HEK293 (cell line): ENCODE measurements at regions not wholly inside any gene's neighbourhood (a gene's known extent, or its start where the extent isn't known, plus 50 kb on each side); places are given as distances from the start of the nearest gene placed in this dataset.

ENCODE experiments used
- CTCF ChIA-PET: fragments of 350-600 bp; formaldehyde crosslinking; extraction: SDS; loops from one replicate; lab custom pipeline; 2021; ENCODE audit warnings: antibody characterized with exemption; lab: Yijun Ruan, JAX
- POLR2A ChIA-PET: fragments of 300-600 bp; formaldehyde crosslinking; extraction: SDS; loops from one replicate; lab custom pipeline; 2020; ENCODE audit warnings: antibody characterized with exemption, inconsistent platforms; lab: Yijun Ruan, JAX
- H3K27ac ChIP-seq: fragments of 200-500 bp; sonication (Bioruptor generic); 2 replicates; pipeline ENCODE4 v1.5.1; 2014; ENCODE audit warnings: low read depth, low read length, control low read depth, inconsistent platforms; ENCODE audit errors: extremely low read depth
- H3K36me3 ChIP-seq, 2 experiments: fragments of 200-500 bp in 1 of 2; sonication (Bioruptor generic) in 1 of 2; 1 replicate in 1 of 2; 2 replicates in 1 of 2; pipeline ENCODE4 v1.5.1; 2014 to 2017; ENCODE audit warnings: inconsistent platforms in 2 of 2, low read length in 2 of 2; ENCODE audit not compliant: control insufficient read depth in 2 of 2, insufficient read depth in 1 of 2
- H3K4me1 ChIP-seq: fragments of 200-500 bp; sonication (Bioruptor generic); 2 replicates; pipeline ENCODE4 v1.5.1; 2014; ENCODE audit warnings: mild to moderate bottlenecking, low read length, inconsistent platforms; ENCODE audit not compliant: control insufficient read depth, insufficient read depth
- H3K4me3 ChIP-seq: 2 replicates; pipeline ENCODE4 v1.5.1; 2011; ENCODE audit warnings: low read depth, mild to moderate bottlenecking, control low read depth, low read length, moderate library complexity
- H3K9me3 ChIP-seq: fragments of 200-500 bp; sonication (Bioruptor generic); 2 replicates; pipeline ENCODE4 v1.5.1; 2014; ENCODE audit warnings: low read depth, low read length, inconsistent platforms; ENCODE audit not compliant: control insufficient read depth, insufficient read depth
- BCL6B ChIP-seq: fragments of 450-650 bp; formaldehyde crosslinking; IDR thresholded peaks from 2 replicates; pipeline ENCODE4 v1.5.1; 2017; ENCODE audit warnings: missing biosample characterization, missing genetic modification characterization
- GLI4 ChIP-seq: fragments of 450-650 bp; formaldehyde crosslinking; IDR thresholded peaks from 2 replicates; pipeline ENCODE4 v1.5.1; 2016; ENCODE audit warnings: missing biosample characterization, missing genetic modification characterization
- HOXD13 ChIP-seq: sonication (generic); formaldehyde crosslinking; IDR thresholded peaks from 2 replicates; pipeline ENCODE4 v1.8.0; 2022; ENCODE audit warnings: missing genetic modification reagents, borderline replicate concordance
- KLF8 ChIP-seq: fragments of 450-650 bp; formaldehyde crosslinking; IDR thresholded peaks from 2 replicates; pipeline ENCODE4 v1.5.1; 2016; ENCODE audit warnings: missing biosample characterization, missing genetic modification characterization
- PRDM1 ChIP-seq: fragments of 450-650 bp; formaldehyde crosslinking; IDR thresholded peaks from 2 replicates; pipeline ENCODE4; 2016; ENCODE audit warnings: missing biosample characterization, missing genetic modification characterization
- RBAK ChIP-seq: fragments of 450-650 bp; formaldehyde crosslinking; IDR thresholded peaks from 2 replicates; pipeline ENCODE4 v1.5.1; 2016; ENCODE audit warnings: missing biosample characterization, missing genetic modification characterization
- ZBTB7A ChIP-seq: fragments of 450-650 bp; formaldehyde crosslinking; IDR thresholded peaks from 2 replicates; pipeline ENCODE4 v1.5.1; 2016; ENCODE audit warnings: low read depth, missing biosample characterization, missing genetic modification characterization
- ZFP3 ChIP-seq: fragments of 450-650 bp; formaldehyde crosslinking; IDR thresholded peaks from 2 replicates; pipeline ENCODE4 v1.5.1; 2016; ENCODE audit warnings: low read depth, missing biosample characterization, missing genetic modification characterization
- ZFP41 ChIP-seq: fragments of 450-650 bp; formaldehyde crosslinking; IDR thresholded peaks from 2 replicates; pipeline ENCODE4 v1.5.1; 2016; ENCODE audit warnings: missing biosample characterization, missing genetic modification characterization, borderline replicate concordance
- ZIC2 ChIP-seq: fragments of 450-650 bp; formaldehyde crosslinking; IDR thresholded peaks from 2 replicates; pipeline ENCODE4 v1.5.1; 2016; ENCODE audit warnings: missing biosample characterization, missing genetic modification characterization
- ZNF155 ChIP-seq: fragments of 450-650 bp; formaldehyde crosslinking; IDR thresholded peaks from 2 replicates; pipeline ENCODE4 v1.5.1; 2016; ENCODE audit warnings: missing biosample characterization, missing genetic modification characterization
- ZNF16 ChIP-seq: fragments of 450-650 bp; formaldehyde crosslinking; IDR thresholded peaks from 2 replicates; pipeline ENCODE4 v1.5.1; 2016; ENCODE audit warnings: low read depth, missing biosample characterization, missing genetic modification characterization
- ZNF184 ChIP-seq: fragments of 450-650 bp; IDR thresholded peaks from 2 replicates; pipeline ENCODE4 v1.5.1; 2018; ENCODE audit warnings: missing biosample characterization, mild to moderate bottlenecking, missing genetic modification characterization
- ZNF223 ChIP-seq: fragments of 450-650 bp; formaldehyde crosslinking; IDR thresholded peaks from 2 replicates; pipeline ENCODE4 v1.5.1; 2016; ENCODE audit warnings: missing biosample characterization, missing genetic modification characterization
- ZNF26 ChIP-seq: fragments of 450-650 bp; formaldehyde crosslinking; IDR thresholded peaks from 2 replicates; pipeline ENCODE4 v1.5.1; 2016; ENCODE audit warnings: missing biosample characterization, missing genetic modification characterization
- ZNF324 ChIP-seq: fragments of 450-650 bp; formaldehyde crosslinking; IDR thresholded peaks from 2 replicates; pipeline ENCODE4 v1.5.1; 2016; ENCODE audit warnings: missing biosample characterization, missing genetic modification characterization
- ZNF555 ChIP-seq: fragments of 450-650 bp; formaldehyde crosslinking; conservative IDR thresholded peaks from 2 replicates; pipeline ENCODE4 v1.5.1; 2017; ENCODE audit warnings: missing biosample characterization, mild to moderate bottlenecking, missing genetic modification characterization, inconsistent platforms
- ZNF626 ChIP-seq: fragments of 450-650 bp; sonication (Bioruptor Pico); formaldehyde crosslinking; IDR thresholded peaks from 2 replicates; pipeline ENCODE4 v1.5.1; 2018; ENCODE audit warnings: missing biosample characterization, missing genetic modification characterization, inconsistent platforms
- ZNF777 ChIP-seq: fragments of 450-650 bp; formaldehyde crosslinking; IDR thresholded peaks from 2 replicates; pipeline ENCODE4 v1.5.1; 2017; ENCODE audit warnings: missing biosample characterization, missing genetic modification characterization, borderline replicate concordance
- ZNF785 ChIP-seq: fragments of 450-650 bp; formaldehyde crosslinking; IDR thresholded peaks from 2 replicates; pipeline ENCODE4 v1.5.1; 2016; ENCODE audit warnings: missing biosample characterization, missing genetic modification characterization
- TF ChIP-seq, protein P1 (sequence below): fragments of 450-650 bp; formaldehyde crosslinking; IDR thresholded peaks from 2 replicates; pipeline ENCODE4 v1.5.1; 2016; ENCODE audit warnings: missing biosample characterization, missing genetic modification characterization, borderline replicate concordance

GRCh38 chr1:185427776-185428175 is 110.7 kb upstream of the IVNS1ABP start:
- Histone ChIP-seq H3K9me3 (no peaks in the 10 kb centered on the region), H3K36me3 (no peaks in the 10 kb centered on the region), H3K4me3 (no peak overlapping the region), H3K4me1 (no peaks in the 10 kb centered on the region), H3K27ac (no peak overlapping the region)
- ChIA-PET POLR2A (no interaction called here), CTCF (interaction anchor here (1.5 kb wide), 1 partner anchor 168 kb away, joined by 3 read pairs; no protein-coding TSS in a partner anchor)
- TF ChIP-seq ZNF16 (tag by site-specific recombination), result no peak
- no peak for TF ChIP-seq ZNF184 (tag by site-specific recombination)
- TF ChIP-seq ZNF785 (tag by site-specific recombination), result no peak
- TF ChIP-seq RBAK, result no peak
- TF ChIP-seq ZNF324, result no peak
- no peak for TF ChIP-seq ZNF155 (tag by site-specific recombination)
- TF ChIP-seq ZNF555 (tag by site-specific recombination), result no peak
- no peak for TF ChIP-seq ZNF626 (tag by site-specific recombination)
- no peak for TF ChIP-seq ZBTB7A (tag by site-specific recombination)

DNA sequence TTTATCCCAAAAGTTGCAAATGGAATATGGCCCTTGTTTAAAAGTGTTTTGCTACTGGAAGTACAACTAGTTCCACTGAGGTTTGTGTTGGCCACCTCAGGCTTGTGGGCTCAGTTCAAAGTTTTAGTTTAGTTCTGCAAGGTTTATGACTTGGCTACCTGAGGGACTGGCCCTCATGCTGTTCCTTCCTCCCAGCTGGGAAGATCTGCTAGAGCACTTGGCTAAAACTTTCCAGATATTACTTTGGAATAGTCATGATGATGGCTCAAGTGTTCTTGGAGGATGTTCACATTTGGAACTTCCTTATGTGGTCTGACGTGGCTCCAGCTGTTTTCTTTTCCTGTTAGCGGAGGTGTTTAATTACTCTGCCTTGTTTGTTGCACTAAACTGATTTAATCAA is 110.2 kb upstream of the IVNS1ABP start:
- no peaks in the 10 kb centered on the region for H3K4me1 ChIP-seq
- no peak overlapping the region for H3K4me3 ChIP-seq
- POLR2A ChIA-PET, result no interaction called here
- TF ChIP-seq ZFP41 (tag by site-specific recombination) (no peak), PRDM1 (no peak), BCL6B (tag by site-specific recombination) (no peak), ZNF777 (tag by site-specific recombination) (no peak), ZNF223 (tag by site-specific recombination) (no peak), KLF8 (no peak), ZIC2 (tag by site-specific recombination) (no peak), ZNF26 (tag by site-specific recombination) (no peak), ZFP3 (tag by site-specific recombination) (no peak), HOXD13 (CRISPR knock-in tag) (no peak), GLI4 (tag by site-specific recombination) (no peak)
- TF ChIP-seq, protein P1, sequence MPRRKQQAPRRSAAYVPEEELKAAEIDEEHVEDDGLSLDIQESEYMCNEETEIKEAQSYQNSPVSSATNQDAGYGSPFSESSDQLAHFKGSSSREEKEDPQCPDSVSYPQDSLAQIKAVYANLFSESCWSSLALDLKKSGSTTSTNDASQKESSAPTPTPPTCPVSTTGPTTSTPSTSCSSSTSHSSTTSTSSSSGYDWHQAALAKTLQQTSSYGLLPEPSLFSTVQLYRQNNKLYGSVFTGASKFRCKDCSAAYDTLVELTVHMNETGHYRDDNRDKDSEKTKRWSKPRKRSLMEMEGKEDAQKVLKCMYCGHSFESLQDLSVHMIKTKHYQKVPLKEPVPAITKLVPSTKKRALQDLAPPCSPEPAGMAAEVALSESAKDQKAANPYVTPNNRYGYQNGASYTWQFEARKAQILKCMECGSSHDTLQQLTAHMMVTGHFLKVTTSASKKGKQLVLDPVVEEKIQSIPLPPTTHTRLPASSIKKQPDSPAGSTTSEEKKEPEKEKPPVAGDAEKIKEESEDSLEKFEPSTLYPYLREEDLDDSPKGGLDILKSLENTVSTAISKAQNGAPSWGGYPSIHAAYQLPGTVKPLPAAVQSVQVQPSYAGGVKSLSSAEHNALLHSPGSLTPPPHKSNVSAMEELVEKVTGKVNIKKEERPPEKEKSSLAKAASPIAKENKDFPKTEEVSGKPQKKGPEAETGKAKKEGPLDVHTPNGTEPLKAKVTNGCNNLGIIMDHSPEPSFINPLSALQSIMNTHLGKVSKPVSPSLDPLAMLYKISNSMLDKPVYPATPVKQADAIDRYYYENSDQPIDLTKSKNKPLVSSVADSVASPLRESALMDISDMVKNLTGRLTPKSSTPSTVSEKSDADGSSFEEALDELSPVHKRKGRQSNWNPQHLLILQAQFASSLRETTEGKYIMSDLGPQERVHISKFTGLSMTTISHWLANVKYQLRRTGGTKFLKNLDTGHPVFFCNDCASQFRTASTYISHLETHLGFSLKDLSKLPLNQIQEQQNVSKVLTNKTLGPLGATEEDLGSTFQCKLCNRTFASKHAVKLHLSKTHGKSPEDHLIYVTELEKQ (tag by site-specific recombination), result no peak
- no peaks in the 10 kb centered on the region for H3K36me3 ChIP-seq
- H3K9me3 ChIP-seq, result no peaks in the 10 kb centered on the region
- H3K27ac ChIP-seq, result no peak overlapping the region
- CTCF ChIA-PET, result interaction anchor here (1.5 kb wide), 1 partner anchor 169 kb away, joined by 3 read pairs; no protein-coding TSS in a partner anchor
